Peyer's patch (tissue), 4 donors: ENCODE measurements at regions not wholly inside any gene's neighbourhood (a gene's known extent, or its start where the extent isn't known, plus 50 kb on each side); places are given as distances from the start of the nearest gene placed in this dataset.

Source experiments
- POLR2A ChIP-seq, 2 donors: fragments of 450-650 bp; IDR thresholded peaks; one replicate each; pipeline ENCODE4 v1.5.1; 2017; ENCODE audit warnings: antibody characterized with exemption in 2 of 2, mild to moderate bottlenecking in 2 of 2, moderate library complexity in 2 of 2
- TF ChIP-seq, protein P1 (sequence below), 6 experiments: fragments of 450-650 bp in 4 of 6; fragments of 200-600 bp in 2 of 6; sonication (generic) in 1 of 6; IDR thresholded peaks; one replicate each; pipeline ENCODE4 v1.5.1; 2017 to 2019; ENCODE audit warnings: antibody characterized with exemption in 6 of 6, mild to moderate bottlenecking in 3 of 6, moderate library complexity in 1 of 6

DNA sequence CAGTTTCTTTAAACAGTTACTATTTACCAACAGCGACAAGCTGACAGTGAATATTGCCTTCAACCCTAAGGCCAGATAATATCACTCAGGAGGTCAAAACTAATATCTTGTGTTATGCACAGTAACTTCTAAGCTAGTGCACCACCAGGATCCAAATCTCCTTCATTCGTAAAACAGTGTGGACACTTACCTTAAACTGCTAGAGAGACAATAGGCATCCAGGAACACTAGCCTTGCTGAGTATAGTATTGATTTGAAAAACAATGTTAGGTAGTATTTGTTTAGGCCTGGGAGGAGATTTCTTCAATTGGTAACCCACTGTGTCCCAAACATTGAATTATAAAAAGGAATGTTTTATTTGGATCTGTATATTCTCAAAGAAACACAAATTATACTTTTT is 707.9 kb upstream of the UBE2E2 start:
- TF ChIP-seq, protein P1, sequence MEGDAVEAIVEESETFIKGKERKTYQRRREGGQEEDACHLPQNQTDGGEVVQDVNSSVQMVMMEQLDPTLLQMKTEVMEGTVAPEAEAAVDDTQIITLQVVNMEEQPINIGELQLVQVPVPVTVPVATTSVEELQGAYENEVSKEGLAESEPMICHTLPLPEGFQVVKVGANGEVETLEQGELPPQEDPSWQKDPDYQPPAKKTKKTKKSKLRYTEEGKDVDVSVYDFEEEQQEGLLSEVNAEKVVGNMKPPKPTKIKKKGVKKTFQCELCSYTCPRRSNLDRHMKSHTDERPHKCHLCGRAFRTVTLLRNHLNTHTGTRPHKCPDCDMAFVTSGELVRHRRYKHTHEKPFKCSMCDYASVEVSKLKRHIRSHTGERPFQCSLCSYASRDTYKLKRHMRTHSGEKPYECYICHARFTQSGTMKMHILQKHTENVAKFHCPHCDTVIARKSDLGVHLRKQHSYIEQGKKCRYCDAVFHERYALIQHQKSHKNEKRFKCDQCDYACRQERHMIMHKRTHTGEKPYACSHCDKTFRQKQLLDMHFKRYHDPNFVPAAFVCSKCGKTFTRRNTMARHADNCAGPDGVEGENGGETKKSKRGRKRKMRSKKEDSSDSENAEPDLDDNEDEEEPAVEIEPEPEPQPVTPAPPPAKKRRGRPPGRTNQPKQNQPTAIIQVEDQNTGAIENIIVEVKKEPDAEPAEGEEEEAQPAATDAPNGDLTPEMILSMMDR (IDR thresholded peaks at IDR 0.05) = no peak
- no peak for TF ChIP-seq POLR2A (IDR thresholded peaks at IDR 0.05)
